ENCODE measurements at regions not wholly inside any gene's neighbourhood (a gene's known extent, or its start where the extent isn't known, plus 50 kb on each side); places are given as distances from the start of the nearest gene placed in this dataset.

- no peak for TF ChIP-seq EZH2phosphoT487 (IDR thresholded peaks at IDR 0.05; ENCODE audit: borderline replicate concordance, low read depth, low read length)
- TF ChIP-seq, protein P1, sequence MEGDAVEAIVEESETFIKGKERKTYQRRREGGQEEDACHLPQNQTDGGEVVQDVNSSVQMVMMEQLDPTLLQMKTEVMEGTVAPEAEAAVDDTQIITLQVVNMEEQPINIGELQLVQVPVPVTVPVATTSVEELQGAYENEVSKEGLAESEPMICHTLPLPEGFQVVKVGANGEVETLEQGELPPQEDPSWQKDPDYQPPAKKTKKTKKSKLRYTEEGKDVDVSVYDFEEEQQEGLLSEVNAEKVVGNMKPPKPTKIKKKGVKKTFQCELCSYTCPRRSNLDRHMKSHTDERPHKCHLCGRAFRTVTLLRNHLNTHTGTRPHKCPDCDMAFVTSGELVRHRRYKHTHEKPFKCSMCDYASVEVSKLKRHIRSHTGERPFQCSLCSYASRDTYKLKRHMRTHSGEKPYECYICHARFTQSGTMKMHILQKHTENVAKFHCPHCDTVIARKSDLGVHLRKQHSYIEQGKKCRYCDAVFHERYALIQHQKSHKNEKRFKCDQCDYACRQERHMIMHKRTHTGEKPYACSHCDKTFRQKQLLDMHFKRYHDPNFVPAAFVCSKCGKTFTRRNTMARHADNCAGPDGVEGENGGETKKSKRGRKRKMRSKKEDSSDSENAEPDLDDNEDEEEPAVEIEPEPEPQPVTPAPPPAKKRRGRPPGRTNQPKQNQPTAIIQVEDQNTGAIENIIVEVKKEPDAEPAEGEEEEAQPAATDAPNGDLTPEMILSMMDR (conservative IDR thresholded peaks at IDR 0.05; ENCODE audit: low read length), result no peak
Observed at GRCh38 chr5:124140060-124140459, 606.4 kb downstream of the ZNF608 start.
